HG03066 (cell line): ENCODE measurements at regions not wholly inside any gene's neighbourhood (a gene's known extent, or its start where the extent isn't known, plus 50 kb on each side); places are given as distances from the start of the nearest gene placed in this dataset.

ENCODE experiments used
- ATAC-seq: cut with Tn5 transposase; IDR thresholded peaks from one replicate; pipeline ENCODE4 v1.9.1; 2021; ENCODE audit warnings: low read depth; ENCODE audit not compliant: unreplicated experiment

GRCh38 chr20:61114493-61115175 is 137.4 kb upstream of the CDH4 start:
- ATAC-seq: no peak

- ATAC-seq: no peak
Measured at GRCh38 chr20:61115364-61116065, 136.5 kb upstream of the CDH4 start.

GRCh38 chr20:61117725-61118124 is 134.3 kb upstream of the CDH4 start:
- no peak for ATAC-seq

- no peak for ATAC-seq
Measured at GRCh38 chr20:61118429-61119224, 133.4 kb upstream of the CDH4 start.

GRCh38 chr20:61119273-61119672 is 132.8 kb upstream of the CDH4 start:
- no peak for ATAC-seq

- no peak for ATAC-seq
Measured at GRCh38 chr20:61119794-61120410, 132.2 kb upstream of the CDH4 start.

- ATAC-seq: no peak
Measured at GRCh38 chr20:61120595-61121515, 131.2 kb upstream of the CDH4 start.

- no peak for ATAC-seq
Measured at GRCh38 chr20:61121661-61122060, 130.4 kb upstream of the CDH4 start.

GRCh38 chr20:61123286-61123685 is 128.8 kb upstream of the CDH4 start:
- ATAC-seq: no peak

GRCh38 chr20:61123751-61124368 is 128.2 kb upstream of the CDH4 start:
- no peak for ATAC-seq

- no peak for ATAC-seq
Measured at GRCh38 chr20:61125076-61125475, 127.0 kb upstream of the CDH4 start.

- no peak for ATAC-seq
Measured at GRCh38 chr20:61125546-61126180, 126.4 kb upstream of the CDH4 start.

GRCh38 chr20:61126369-61127195 is 125.5 kb upstream of the CDH4 start:
- no peak for ATAC-seq

- no peak for ATAC-seq
Measured at GRCh38 chr20:61127311-61128039, 124.6 kb upstream of the CDH4 start.

- no peak for ATAC-seq
Measured at GRCh38 chr20:61128701-61129269, 123.3 kb upstream of the CDH4 start.

- no peak for ATAC-seq
Measured at GRCh38 chr20:61129311-61129710, 122.8 kb upstream of the CDH4 start.

GRCh38 chr20:61130156-61130555 is 121.9 kb upstream of the CDH4 start:
- ATAC-seq: no peak
